Skin epidermis (tissue), 12 donors: ENCODE measurements at regions not wholly inside any gene's neighbourhood (a gene's known extent, or its start where the extent isn't known, plus 50 kb on each side); places are given as distances from the start of the nearest gene placed in this dataset.

Experiments used
- H3K27ac ChIP-seq, 21 experiments: fragments of 200-600 bp; sonication (generic) in 11 of 21; one replicate each; pipeline ENCODE4 v1.5.0; 2020; ENCODE audit warnings: mild to moderate bottlenecking in 3 of 21, inconsistent platforms in 2 of 21, moderate library complexity in 2 of 21
- H3K4me3 ChIP-seq, 7 experiments: fragments of 200-600 bp; sonication (generic) in 2 of 7; one replicate each; pipeline ENCODE4 v1.5.0; 2020; ENCODE audit warnings: inconsistent platforms in 2 of 7, mild to moderate bottlenecking in 2 of 7, moderate library complexity in 1 of 7

GRCh38 chr20:24718277-24718676, 230.8 kb upstream of the CST7 start:
- no peak overlapping the region for H3K27ac ChIP-seq
- no peak overlapping the region for H3K4me3 ChIP-seq

- no peak overlapping the region for H3K4me3 ChIP-seq
- H3K27ac ChIP-seq, result no peak overlapping the region
Measured at GRCh38 chr20:24718696-24719095, 230.4 kb upstream of the CST7 start.

GRCh38 chr20:24720957-24721356, 228.1 kb upstream of the CST7 start:
- H3K27ac ChIP-seq, result no peak overlapping the region
- H3K4me3 ChIP-seq, result no peak overlapping the region

GRCh38 chr20:24721891-24722568, 227.0 kb upstream of the CST7 start:
- H3K27ac ChIP-seq, result no peak overlapping the region
- no peak overlapping the region for H3K4me3 ChIP-seq

GRCh38 chr20:24722586-24722985, 226.5 kb upstream of the CST7 start:
- Histone ChIP-seq H3K4me3 (no peak overlapping the region), H3K27ac (no peak overlapping the region)

- no peak overlapping the region for H3K27ac ChIP-seq
- no peak overlapping the region for H3K4me3 ChIP-seq
Measured at GRCh38 chr20:24723186-24723585, 225.9 kb upstream of the CST7 start.

GRCh38 chr20:24723647-24724352, 225.3 kb upstream of the CST7 start:
- Histone ChIP-seq H3K27ac (no peak overlapping the region), H3K4me3 (no peak overlapping the region)

GRCh38 chr20:24724982-24725533, 224.0 kb upstream of the CST7 start:
- Histone ChIP-seq H3K27ac (no peak overlapping the region), H3K4me3 (no peak overlapping the region)

- Histone ChIP-seq H3K4me3 (no peak overlapping the region), H3K27ac (no peak overlapping the region)
Measured at GRCh38 chr20:24727795-24728194, 221.3 kb upstream of the CST7 start.

- Histone ChIP-seq H3K4me3 (no peak overlapping the region), H3K27ac (no peak overlapping the region)
Measured at GRCh38 chr20:24729896-24730605, 219.0 kb upstream of the CST7 start.

GRCh38 chr20:24730750-24731149, 218.3 kb upstream of the CST7 start:
- H3K27ac ChIP-seq, result no peak overlapping the region
- H3K4me3 ChIP-seq, result no peak overlapping the region

GRCh38 chr20:24731312-24731711, 217.8 kb upstream of the CST7 start:
- Histone ChIP-seq H3K4me3 (no peak overlapping the region), H3K27ac (no peak overlapping the region)

- Histone ChIP-seq H3K4me3 (no peak overlapping the region), H3K27ac (no peak overlapping the region)
Measured at GRCh38 chr20:24732076-24732475, 217.0 kb upstream of the CST7 start.

GRCh38 chr20:24732599-24732998, 216.5 kb upstream of the CST7 start:
- Histone ChIP-seq H3K27ac (no peak overlapping the region), H3K4me3 (no peak overlapping the region)

GRCh38 chr20:24733416-24733815, 215.7 kb upstream of the CST7 start:
- H3K4me3 ChIP-seq, result no peak overlapping the region
- no peak overlapping the region for H3K27ac ChIP-seq

- Histone ChIP-seq H3K27ac (no peak overlapping the region), H3K4me3 (no peak overlapping the region)
Measured at GRCh38 chr20:24734139-24734538, 214.9 kb upstream of the CST7 start.

GRCh38 chr20:24735263-24735662, 213.8 kb upstream of the CST7 start:
- H3K4me3 ChIP-seq, result no peak overlapping the region
- no peak overlapping the region for H3K27ac ChIP-seq

- H3K27ac ChIP-seq, result no peak overlapping the region
- H3K4me3 ChIP-seq, result no peak overlapping the region
Measured at GRCh38 chr20:24736131-24736843, 212.8 kb upstream of the CST7 start.

GRCh38 chr20:24736844-24737211, 212.2 kb upstream of the CST7 start:
- H3K27ac ChIP-seq, result no peak overlapping the region
- no peak overlapping the region for H3K4me3 ChIP-seq

GRCh38 chr20:24737212-24737850, 211.7 kb upstream of the CST7 start:
- Histone ChIP-seq H3K4me3 (no peak overlapping the region), H3K27ac (no peak overlapping the region)
